HEK293T (cell line): ENCODE measurements at regions not wholly inside any gene's neighbourhood (a gene's known extent, or its start where the extent isn't known, plus 50 kb on each side); places are given as distances from the start of the nearest gene placed in this dataset.
"Not testable (repeated sequence)": the region's sequence is repeated elsewhere in the genome, so short reads cannot be mapped to it uniquely, and the experiment has no call there.

ENCODE experiments used
- CTCF ChIA-PET: fragments of 350-600 bp; formaldehyde crosslinking; extraction: SDS; loops from one replicate; lab custom pipeline; 2021; ENCODE audit warnings: antibody characterized with exemption, inconsistent platforms; lab: Yijun Ruan, JAX
- POLR2A ChIA-PET: fragments of 350-600 bp; formaldehyde crosslinking; extraction: SDS; loops from one replicate; lab custom pipeline; 2020; ENCODE audit warnings: antibody characterized with exemption, inconsistent platforms; lab: Yijun Ruan, JAX
- DNase-seq: peaks from one replicate; pipeline ENCODE4 v3.0.0; 2012; ENCODE audit warnings: mixed read lengths; ENCODE audit errors: extremely low spot score
- ARNT ChIP-seq: fragments of 450-650 bp; IDR thresholded peaks from 2 replicates; pipeline ENCODE4 v1.6.1; 2017; ENCODE audit warnings: mild to moderate bottlenecking
- BHLHE40 ChIP-seq: fragments of 450-650 bp; IDR thresholded peaks from 2 replicates; pipeline ENCODE4 v1.6.1; 2016; ENCODE audit warnings: mild to moderate bottlenecking, moderate library complexity, borderline replicate concordance
- CTBP1 ChIP-seq: fragments of 450-650 bp; IDR thresholded peaks from 2 replicates; pipeline ENCODE4 v1.6.1; 2016; ENCODE audit warnings: borderline replicate concordance
- ELF4 ChIP-seq: fragments of 450-650 bp; IDR thresholded peaks from 2 replicates; pipeline ENCODE4 v1.6.1; 2017; ENCODE audit warnings: antibody characterized with exemption
- FOXA1 ChIP-seq: fragments of 450-650 bp; IDR thresholded peaks from 2 replicates; pipeline ENCODE4 v1.6.1; 2016; ENCODE audit warnings: mild to moderate bottlenecking
- FOXK2 ChIP-seq: fragments of 450-650 bp; IDR thresholded peaks from 2 replicates; pipeline ENCODE4 v1.6.1; 2016; ENCODE audit warnings: mild to moderate bottlenecking
- FOXM1 ChIP-seq: fragments of 450-650 bp; IDR thresholded peaks from 2 replicates; pipeline ENCODE4 v1.6.1; 2017; ENCODE audit warnings: mild to moderate bottlenecking, borderline replicate concordance
- HDGF ChIP-seq: fragments of 450-650 bp; IDR thresholded peaks from 2 replicates; pipeline ENCODE4 v1.6.1; 2017; ENCODE audit warnings: antibody characterized with exemption, borderline replicate concordance
- L3MBTL2 ChIP-seq: fragments of 450-650 bp; conservative IDR thresholded peaks from 2 replicates; pipeline ENCODE4 v1.6.1; 2016; ENCODE audit warnings: mild to moderate bottlenecking
- LEF1 ChIP-seq: fragments of 450-650 bp; IDR thresholded peaks from 2 replicates; pipeline ENCODE4 v1.6.1; 2017; ENCODE audit warnings: mild to moderate bottlenecking, borderline replicate concordance
- NFRKB ChIP-seq: fragments of 450-650 bp; IDR thresholded peaks from 2 replicates; pipeline ENCODE4 v1.6.1; 2016; ENCODE audit warnings: mild to moderate bottlenecking, moderate library complexity
- PKNOX1 ChIP-seq: fragments of 450-650 bp; IDR thresholded peaks from 2 replicates; pipeline ENCODE4 v1.6.1; 2016
- SP1 ChIP-seq: fragments of 450-650 bp; IDR thresholded peaks from 2 replicates; pipeline ENCODE4 v1.6.1; 2017
- SUZ12 ChIP-seq: fragments of 450-650 bp; IDR thresholded peaks from 2 replicates; pipeline ENCODE4 v1.6.1; 2016; ENCODE audit warnings: mild to moderate bottlenecking
- TARDBP ChIP-seq: fragments of 450-650 bp; IDR thresholded peaks from 2 replicates; pipeline ENCODE4 v1.6.1; 2016
- ZNF384 ChIP-seq: fragments of 450-650 bp; IDR thresholded peaks from 2 replicates; pipeline ENCODE4 v1.6.1; 2016

- CTCF ChIA-PET = no interaction called here
- POLR2A ChIA-PET = no interaction called here
- DNase-seq = no peak
- TF ChIP-seq FOXK2 = no peak
- no peak for TF ChIP-seq SUZ12
Observed at GRCh38 chr2:2729246-2729645, 398.2 kb upstream of the MYT1L start.

- no peak for TF ChIP-seq FOXM1
- no peak for TF ChIP-seq BHLHE40
- TF ChIP-seq L3MBTL2 = no peak
- no peak for TF ChIP-seq SP1
- no peak for TF ChIP-seq FOXA1
- TF ChIP-seq LEF1 = no peak
- TF ChIP-seq NFRKB = no peak
- TF ChIP-seq CTBP1 = no peak
- TF ChIP-seq HDGF = no peak
- no peak for TF ChIP-seq ZNF384
- no peak for TF ChIP-seq ELF4
- no peak for TF ChIP-seq FOXK2
- TF ChIP-seq ARNT = no peak
- POLR2A ChIA-PET = no interaction called here
- CTCF ChIA-PET = no interaction called here
- no peak for DNase-seq
Observed at GRCh38 chr2:2728635-2729034, 397.6 kb upstream of the MYT1L start.

DNA sequence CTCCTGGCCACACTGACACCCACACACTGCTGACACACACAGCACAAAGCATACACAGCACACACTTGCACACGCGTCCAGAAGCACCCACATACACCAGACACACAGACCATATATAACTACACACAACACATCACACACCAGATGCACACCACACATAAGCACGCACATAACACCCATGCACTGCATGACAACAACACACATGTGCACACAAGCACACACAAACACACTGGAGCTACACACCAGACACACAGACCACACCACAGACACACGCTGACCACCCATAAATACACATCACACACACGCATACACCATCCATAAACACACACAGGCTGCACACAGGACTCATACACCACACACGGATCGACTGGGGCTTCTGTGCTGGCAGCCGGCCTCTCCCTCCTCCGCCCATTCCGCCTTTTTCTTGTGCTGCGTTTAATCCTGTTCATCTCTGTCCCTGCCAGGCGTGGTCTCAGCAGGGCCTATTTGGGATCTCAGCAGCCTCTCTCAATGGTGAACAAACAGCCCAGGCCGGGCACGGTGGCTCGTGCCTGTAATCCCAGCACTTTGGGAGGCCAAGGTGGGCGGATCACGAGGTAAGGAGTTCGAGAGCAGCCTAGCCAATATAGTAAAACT, 396.9 kb upstream of the MYT1L start:
- ChIA-PET POLR2A (no interaction called here), CTCF (no interaction called here)
- no peak for DNase-seq
- TF ChIP-seq NFRKB = no peak
- no peak for TF ChIP-seq PKNOX1
- TF ChIP-seq LEF1 = no peak
- TF ChIP-seq ELF4 = no peak
- TF ChIP-seq FOXM1 = no peak
- no peak for TF ChIP-seq FOXK2
- no peak for TF ChIP-seq CTBP1
- TF ChIP-seq TARDBP = no peak

- POLR2A ChIA-PET = no interaction called here
- CTCF ChIA-PET = no interaction called here
- no peak for TF ChIP-seq ZNF384
- TF ChIP-seq SUZ12 = no peak
- DNase-seq = no peak
Observed at GRCh38 chr2:2726163-2726562, 395.1 kb upstream of the MYT1L start.

DNA sequence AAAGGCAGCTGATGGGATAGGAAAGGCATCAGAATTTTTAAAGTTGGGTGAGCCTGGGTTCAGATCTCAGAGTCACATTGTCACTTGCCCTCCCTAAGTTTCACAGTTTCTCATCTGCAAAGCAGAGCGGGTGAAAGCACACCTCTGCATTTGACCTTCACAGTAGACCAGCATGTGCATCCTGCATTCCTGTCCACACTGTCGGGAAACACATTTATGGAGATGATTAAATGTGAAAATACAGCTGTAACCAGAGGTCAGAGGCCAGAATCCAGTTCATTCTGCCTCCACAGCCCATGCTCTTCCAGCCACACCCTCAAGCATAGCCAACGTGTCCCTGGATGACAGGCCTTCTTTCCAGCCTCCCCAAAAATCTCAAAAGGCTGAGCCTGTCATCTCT, 392.0 kb upstream of the MYT1L start:
- no peak for DNase-seq
- no peak for TF ChIP-seq BHLHE40
- no peak for TF ChIP-seq NFRKB
- no peak for TF ChIP-seq ARNT
- no peak for TF ChIP-seq FOXK2
- no peak for TF ChIP-seq HDGF
- POLR2A ChIA-PET = no interaction called here
- CTCF ChIA-PET = no interaction called here

- TF ChIP-seq HDGF = no peak
- TF ChIP-seq LEF1 = no peak
- TF ChIP-seq PKNOX1 = no peak
- no peak for TF ChIP-seq TARDBP
- TF ChIP-seq ZNF384 = no peak
- no peak for TF ChIP-seq FOXA1
- no peak for TF ChIP-seq SUZ12
- no peak for TF ChIP-seq ELF4
- no peak for TF ChIP-seq FOXM1
- TF ChIP-seq BHLHE40 = no peak
- TF ChIP-seq L3MBTL2 = no peak
- ChIA-PET CTCF (no interaction called here), POLR2A (no interaction called here)
- no peak for DNase-seq
Observed at GRCh38 chr2:2721296-2721835, 390.3 kb upstream of the MYT1L start.

DNA sequence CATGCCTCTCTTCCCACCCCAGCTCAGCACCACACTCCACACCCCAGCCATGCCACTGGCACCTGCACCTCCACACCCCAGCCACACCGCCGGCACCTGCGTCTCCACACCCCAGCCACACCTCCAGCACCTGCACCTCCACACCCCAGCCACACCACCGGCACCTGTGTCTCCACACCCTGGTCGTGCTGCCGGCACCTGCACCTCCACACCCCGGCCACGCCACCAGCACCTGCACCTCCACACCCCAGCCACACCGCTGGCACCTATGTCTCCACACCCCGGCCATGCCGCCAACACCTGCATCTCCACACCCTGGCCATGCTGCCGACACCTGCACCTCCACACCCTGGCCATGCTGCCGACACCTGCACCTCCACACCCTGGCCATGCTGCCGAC, 389.7 kb upstream of the MYT1L start:
- DNase-seq, POLR2A ChIA-PET: not testable (repeated sequence)
- CTCF ChIA-PET = interaction anchor here (0.6 kb wide), 1 partner anchor 1009 kb away, joined by 3 read pairs; no protein-coding TSS in a partner anchor

- no peak for TF ChIP-seq ARNT
- TF ChIP-seq BHLHE40 = no peak
- TF ChIP-seq CTBP1 = no peak
- no peak for TF ChIP-seq LEF1
- no peak for TF ChIP-seq L3MBTL2
- TF ChIP-seq ZNF384 = no peak
- no peak for TF ChIP-seq FOXM1
- TF ChIP-seq SP1 = no peak
- no peak for TF ChIP-seq ELF4
- no peak for TF ChIP-seq HDGF
- ChIA-PET CTCF (interaction anchor here (0.6 kb wide), 1 partner anchor 1009 kb away, joined by 3 read pairs; no protein-coding TSS in a partner anchor), POLR2A (no interaction called here)
- DNase-seq = no peak
Observed at GRCh38 chr2:2720351-2720750, 389.3 kb upstream of the MYT1L start.
